ENCODE measurements at regions not wholly inside any gene's neighbourhood (a gene's known extent, or its start where the extent isn't known, plus 50 kb on each side); places are given as distances from the start of the nearest gene placed in this dataset.

DNA sequence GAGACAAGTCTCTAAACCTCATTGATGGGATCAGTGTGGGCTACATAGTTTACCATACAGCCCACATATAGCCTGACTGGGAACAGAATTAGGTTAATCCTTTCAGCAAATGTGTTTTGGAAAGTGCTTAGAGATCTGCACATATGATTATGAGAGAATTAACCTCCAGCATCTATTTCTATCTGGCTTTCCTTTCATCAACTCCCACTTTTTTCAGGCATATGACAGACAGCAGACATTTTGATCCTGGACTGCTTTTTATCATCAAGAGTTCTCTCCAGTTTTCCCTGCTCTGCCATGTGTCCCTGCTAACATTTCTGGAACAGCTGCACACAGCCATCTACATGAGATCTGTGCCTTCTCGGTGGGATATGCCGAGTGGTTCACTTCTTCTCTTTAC lies 139.5 kb upstream of the LRP1B start:
- DNase-seq (ENCODE audit: low spot score), result no peak

GRCh38 chr2:142259356-142259755 lies 128.5 kb upstream of the LRP1B start:
- no peak for DNase-seq (ENCODE audit: low spot score)

DNA sequence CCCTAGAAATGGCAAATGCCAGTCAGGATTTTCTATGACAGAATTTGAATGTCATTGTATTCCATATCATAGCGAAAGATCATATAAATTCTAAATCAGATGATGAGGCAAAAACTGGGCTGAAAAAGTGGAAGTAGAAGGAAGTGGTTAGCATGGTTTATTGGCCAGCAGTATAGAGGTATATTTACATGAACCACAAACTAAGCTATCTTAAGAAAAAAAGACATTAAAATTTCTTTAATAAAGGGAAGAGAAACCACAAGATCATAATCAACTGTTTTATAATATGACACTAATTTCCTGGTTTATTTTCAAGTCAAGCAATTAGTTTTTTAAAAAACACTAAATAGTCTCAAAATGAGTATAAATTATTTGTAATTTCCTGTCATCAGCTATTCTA lies 123.2 kb upstream of the LRP1B start:
- no peak for DNase-seq (ENCODE audit: low spot score)

DNA sequence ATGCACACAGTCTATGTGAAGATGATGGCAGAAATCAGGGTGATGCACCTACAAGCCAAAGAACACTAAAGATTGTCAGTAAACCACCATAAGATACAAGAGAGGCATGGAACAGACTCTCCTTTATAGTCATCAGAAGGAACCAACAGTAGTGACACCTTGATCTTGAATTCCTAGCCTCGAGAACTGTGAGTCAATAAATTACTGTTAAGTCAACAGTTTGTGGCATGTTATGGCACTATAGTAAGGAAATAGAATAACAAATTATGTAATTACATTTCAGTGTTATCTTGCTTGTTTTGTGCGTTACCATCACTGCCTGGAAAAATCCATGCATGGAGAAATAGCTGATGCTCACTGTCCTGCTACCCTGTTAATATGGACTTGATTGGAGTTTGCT lies 110.2 kb upstream of the LRP1B start:
- no peak for DNase-seq (ENCODE audit: low spot score)

- no peak for DNase-seq (ENCODE audit: low spot score)
Observed at GRCh38 chr2:142236181-142236580, 105.4 kb upstream of the LRP1B start.

DNA sequence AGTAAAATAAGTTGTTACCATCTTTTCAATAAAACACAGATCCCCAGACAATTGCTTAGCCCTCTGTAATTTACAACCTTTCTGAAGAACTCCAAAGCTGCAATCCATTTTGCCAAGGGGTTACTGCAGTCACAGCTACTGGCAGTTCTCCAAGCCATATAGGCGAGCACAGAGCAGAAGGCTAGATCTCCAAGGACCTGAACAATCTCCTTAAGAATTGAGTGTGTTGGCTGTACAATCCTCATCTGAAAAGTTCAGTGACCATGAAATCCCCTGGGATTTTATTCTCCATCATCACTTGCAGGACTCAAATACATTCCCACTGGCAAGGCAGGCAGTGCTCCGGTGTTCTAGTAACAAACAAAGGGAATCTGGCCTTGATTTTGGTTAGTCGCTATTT lies 103.9 kb upstream of the LRP1B start:
- no peak for DNase-seq (ENCODE audit: low spot score)

DNA sequence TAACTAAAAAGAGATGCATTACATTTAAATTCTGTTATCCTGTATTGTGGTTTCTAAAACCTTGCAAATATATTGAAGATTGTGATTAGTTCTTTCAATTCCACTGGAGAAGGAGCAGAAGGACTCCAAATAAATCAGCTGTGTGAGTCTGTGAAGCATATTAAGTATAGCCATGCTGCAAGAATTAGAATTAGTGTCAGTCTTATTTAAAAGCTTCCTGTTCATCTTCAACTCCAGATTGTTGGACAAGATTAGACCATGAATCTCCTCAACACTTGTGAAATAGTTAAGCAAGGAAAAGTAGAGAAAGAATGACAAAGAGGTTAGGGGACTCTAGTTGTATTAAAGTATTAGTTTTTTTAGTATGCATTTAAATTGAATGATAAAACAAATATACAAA lies 92.5 kb upstream of the LRP1B start:
- DNase-seq (ENCODE audit: low spot score), result no peak

GRCh38 chr2:142222715-142223114 lies 91.9 kb upstream of the LRP1B start:
- no peak for DNase-seq (ENCODE audit: low spot score)

- peak; percentile 4 for DNase-seq (ENCODE audit: low spot score)
Observed at GRCh38 chr2:142220901-142221300, 90.1 kb upstream of the LRP1B start.

DNA sequence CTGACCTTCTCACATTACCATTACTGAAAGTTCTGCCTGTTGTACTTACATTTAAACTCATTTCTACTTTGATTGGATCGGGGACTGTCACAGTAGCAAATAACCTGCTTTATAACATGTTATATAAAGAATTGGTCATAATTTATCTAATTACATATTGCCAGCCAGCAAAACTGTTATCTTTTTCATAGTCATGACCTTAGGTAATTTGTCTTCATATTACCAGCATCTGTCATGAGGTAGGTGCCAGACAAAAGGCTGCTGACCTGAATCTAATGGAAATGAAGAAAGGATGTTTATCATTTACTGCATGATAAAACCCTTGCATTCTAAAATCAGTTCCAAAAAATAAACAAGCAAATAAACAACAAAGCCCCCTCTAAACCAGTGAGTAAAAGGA lies 89.4 kb upstream of the LRP1B start:
- DNase-seq (ENCODE audit: low spot score), result no peak

DNA sequence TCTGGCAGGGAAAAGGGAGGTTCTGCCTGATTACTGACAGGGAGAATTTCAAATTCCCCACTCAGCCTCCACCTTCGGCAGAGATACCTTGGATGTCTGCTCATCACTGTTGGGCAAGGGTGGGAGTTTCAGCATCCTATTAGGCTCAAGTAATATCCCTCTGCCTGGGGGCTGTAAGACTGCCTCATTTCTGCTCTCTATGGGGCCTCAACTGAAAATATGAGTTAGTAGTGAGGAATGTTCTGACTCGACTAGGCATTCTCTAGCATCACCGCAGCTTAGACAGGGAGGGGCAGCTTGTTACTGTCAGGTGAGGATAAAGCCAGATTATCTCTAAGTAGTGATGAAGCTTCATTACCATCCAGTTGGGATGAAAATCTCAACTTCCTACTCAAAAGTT lies 87.7 kb upstream of the LRP1B start:
- DNase-seq (ENCODE audit: low spot score), result peak; percentile 21

DNA sequence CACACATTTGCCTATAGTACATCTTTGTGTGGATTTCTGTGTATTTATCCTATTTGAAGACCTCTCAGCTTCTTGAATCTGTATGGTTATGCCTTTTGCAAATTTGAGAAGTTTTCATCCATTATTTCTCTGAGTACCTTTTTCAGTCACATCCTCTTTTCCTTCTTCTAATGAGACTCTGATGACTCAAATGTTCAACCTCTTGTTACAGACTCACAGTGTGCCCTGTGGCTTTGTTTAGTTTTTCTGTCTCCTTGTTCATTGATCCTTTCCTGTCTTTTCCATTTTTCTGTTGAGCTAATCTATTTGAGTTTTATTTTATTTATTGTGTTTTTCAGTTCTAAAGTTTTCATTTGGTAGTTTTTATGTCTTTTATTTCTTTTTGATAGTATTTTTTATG lies 87.0 kb upstream of the LRP1B start:
- DNase-seq (ENCODE audit: low spot score), result no peak

DNA sequence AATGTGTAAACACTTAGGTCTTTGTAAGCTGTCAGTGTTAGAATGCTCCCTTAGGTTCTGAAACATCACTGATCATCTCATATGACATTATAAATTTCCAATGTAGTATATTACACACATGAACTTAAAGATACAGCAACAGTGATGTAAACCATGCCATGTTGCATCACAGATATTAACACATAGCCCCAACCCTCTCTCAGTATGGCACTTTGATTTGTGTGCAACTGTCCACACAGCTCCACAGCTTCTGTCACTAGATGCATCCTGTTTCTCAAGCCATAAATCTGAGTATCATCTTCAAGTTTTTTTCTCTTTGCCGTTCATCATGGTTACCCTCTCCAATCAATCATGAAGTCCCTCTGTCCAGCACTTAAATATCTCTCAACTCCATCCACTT lies 69.2 kb upstream of the LRP1B start:
- DNase-seq (ENCODE audit: low spot score), result no peak

GRCh38 chr2:142199073-142199472 lies 68.3 kb upstream of the LRP1B start:
- DNase-seq (ENCODE audit: low spot score), result no peak

- peak; percentile 28 for DNase-seq (ENCODE audit: low spot score)
Observed at GRCh38 chr2:142190805-142191204, 60.0 kb upstream of the LRP1B start.

DNA sequence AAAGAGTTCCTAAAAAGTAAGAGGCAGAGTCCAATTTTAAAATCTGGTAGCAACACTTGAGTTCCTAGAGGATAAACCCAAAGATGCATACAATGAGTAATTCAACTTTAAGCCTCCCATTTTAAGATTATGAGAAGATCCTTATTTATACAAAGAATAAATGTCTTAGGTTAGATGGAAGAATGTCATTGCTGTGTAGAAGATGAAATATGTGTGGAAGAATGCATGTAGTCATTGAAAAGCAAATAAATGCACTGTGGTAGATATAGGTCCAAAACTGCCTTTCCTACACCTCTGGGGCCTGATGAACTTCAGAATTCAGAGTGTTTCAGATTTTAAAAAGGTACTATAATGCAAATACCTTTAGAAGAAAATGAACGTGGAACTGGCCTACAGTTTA lies 58.7 kb upstream of the LRP1B start:
- no peak for DNase-seq (ENCODE audit: low spot score)

GRCh38 chr2:142188562-142188961 lies 57.7 kb upstream of the LRP1B start:
- peak; percentile 12 for DNase-seq (ENCODE audit: low spot score)

GRCh38 chr2:142180820-142181533 lies 50.2 kb upstream of the LRP1B start:
- DNase-seq (ENCODE audit: low spot score), result peak; percentile 31
